Islet of Langerhans (tissue), 1 donor: ENCODE measurements at regions not wholly inside any gene's neighbourhood (a gene's known extent, or its start where the extent isn't known, plus 50 kb on each side); places are given as distances from the start of the nearest gene placed in this dataset.
"Not testable (repeated sequence)": the region's sequence is repeated elsewhere in the genome, so short reads cannot be mapped to it uniquely, and the experiment has no call there.

Experiments
- FAIRE-seq: peaks from one replicate; lab custom pipeline; 2011; peaks lifted over from hg19 to GRCh38; lab: Jason Lieb, UNC

GRCh38 chr17:30712859-30713258 lies 111.6 kb downstream of the CRLF3 start:
- not testable (repeated sequence) for FAIRE-seq

- not testable (repeated sequence) for FAIRE-seq
These were observed 112.6 kb downstream of the CRLF3 start for GRCh38 chr17:30711626-30712507.

- FAIRE-seq: not testable (repeated sequence)
These were observed 113.3 kb downstream of the CRLF3 start for GRCh38 chr17:30711176-30711575.

- FAIRE-seq: not testable (repeated sequence)
These were observed 114.0 kb downstream of the CRLF3 start for GRCh38 chr17:30710276-30711088.

- not testable (repeated sequence) for FAIRE-seq
These were observed 114.8 kb downstream of the CRLF3 start for GRCh38 chr17:30709561-30710275.

GRCh38 chr17:30709096-30709495 lies 115.4 kb downstream of the CRLF3 start:
- FAIRE-seq: not testable (repeated sequence)

- FAIRE-seq: peak; percentile 43
These were observed 116.0 kb downstream of the CRLF3 start for GRCh38 chr17:30708241-30709078.

GRCh38 chr17:30707724-30708240 lies 116.7 kb downstream of the CRLF3 start:
- FAIRE-seq: not testable (repeated sequence)

- FAIRE-seq: not testable (repeated sequence)
These were observed 117.8 kb downstream of the CRLF3 start for GRCh38 chr17:30706461-30707335.

- FAIRE-seq: not testable (repeated sequence)
These were observed 118.5 kb downstream of the CRLF3 start for GRCh38 chr17:30706004-30706403.

GRCh38 chr17:30701498-30701989 lies 122.9 kb downstream of the CRLF3 start:
- FAIRE-seq: no peak

GRCh38 chr17:30700833-30701232 lies 123.7 kb downstream of the CRLF3 start:
- not testable (repeated sequence) for FAIRE-seq

GRCh38 chr17:30697619-30698460 lies 126.7 kb downstream of the CRLF3 start:
- not testable (repeated sequence) for FAIRE-seq

GRCh38 chr17:30696234-30696633 lies 128.3 kb downstream of the CRLF3 start:
- no peak for FAIRE-seq

- FAIRE-seq: not testable (repeated sequence)
These were observed 129.2 kb downstream of the CRLF3 start for GRCh38 chr17:30695265-30695811.

- FAIRE-seq: not testable (repeated sequence)
These were observed 130.7 kb downstream of the CRLF3 start for GRCh38 chr17:30693772-30694171.

- not testable (repeated sequence) for FAIRE-seq
These were observed 135.1 kb downstream of the CRLF3 start for GRCh38 chr17:30689266-30690000.
